ENCODE measurements at regions not wholly inside any gene's neighbourhood (a gene's known extent, or its start where the extent isn't known, plus 50 kb on each side); places are given as distances from the start of the nearest gene placed in this dataset.

GRCh38 chr10:128213156-128213555 is 86.9 kb upstream of the MKI67 start:
- TF ChIP-seq CTCF (IDR thresholded peaks at IDR 0.05; ENCODE audit: borderline replicate concordance, insufficient read depth, low read depth, low read length): no peak
- no peak overlapping the region for H3K4me3 ChIP-seq (ENCODE audit: low read depth, low read length)

- no peak overlapping the region for H3K4me3 ChIP-seq (ENCODE audit: low read depth, low read length)
- no peak for TF ChIP-seq CTCF (IDR thresholded peaks at IDR 0.05; ENCODE audit: borderline replicate concordance, insufficient read depth, low read depth, low read length)
Measured at GRCh38 chr10:128215733-128216132, 89.5 kb upstream of the MKI67 start.

- TF ChIP-seq CTCF (IDR thresholded peaks at IDR 0.05; ENCODE audit: borderline replicate concordance, insufficient read depth, low read depth, low read length): no peak
- H3K4me3 ChIP-seq (ENCODE audit: low read depth, low read length): no peak overlapping the region
Measured at GRCh38 chr10:128217136-128217535, 90.9 kb upstream of the MKI67 start.

GRCh38 chr10:128218161-128218560 is 91.9 kb upstream of the MKI67 start:
- no peak for TF ChIP-seq CTCF (IDR thresholded peaks at IDR 0.05; ENCODE audit: borderline replicate concordance, insufficient read depth, low read depth, low read length)
- no peak overlapping the region for H3K4me3 ChIP-seq (ENCODE audit: low read depth, low read length)

GRCh38 chr10:128219295-128219694 is 93.1 kb upstream of the MKI67 start:
- no peak overlapping the region for H3K4me3 ChIP-seq (ENCODE audit: low read depth, low read length)
- no peak for TF ChIP-seq CTCF (IDR thresholded peaks at IDR 0.05; ENCODE audit: borderline replicate concordance, insufficient read depth, low read depth, low read length)

- TF ChIP-seq CTCF (IDR thresholded peaks at IDR 0.05; ENCODE audit: borderline replicate concordance, insufficient read depth, low read depth, low read length): no peak
- no peak overlapping the region for H3K4me3 ChIP-seq (ENCODE audit: low read depth, low read length)
Measured at GRCh38 chr10:128220021-128220420, 93.8 kb upstream of the MKI67 start.

- TF ChIP-seq CTCF (IDR thresholded peaks at IDR 0.05; ENCODE audit: borderline replicate concordance, insufficient read depth, low read depth, low read length): no peak
- H3K4me3 ChIP-seq (ENCODE audit: low read depth, low read length): no peak overlapping the region
Measured at GRCh38 chr10:128221117-128221516, 94.9 kb upstream of the MKI67 start.
